Smooth muscle cell (in vitro differentiated cells): ENCODE measurements at regions not wholly inside any gene's neighbourhood (a gene's known extent, or its start where the extent isn't known, plus 50 kb on each side); places are given as distances from the start of the nearest gene placed in this dataset.
"Not testable (repeated sequence)": the region's sequence is repeated elsewhere in the genome, so short reads cannot be mapped to it uniquely, and the experiment has no call there.

Experiments used
- DNase-seq: peaks from one replicate; lab custom pipeline; 2025; ENCODE audit not compliant: unreplicated experiment; lab: John Stamatoyannopoulos, UW
- H2AFZ ChIP-seq: fragments of 200-600 bp; sonication (generic); 2 replicates; pipeline ENCODE4 v1.6.0; 2016; ENCODE audit warnings: antibody characterized with exemption, low read depth, mild to moderate bottlenecking
- H3F3A ChIP-seq: fragments of 200-600 bp; sonication (generic); 2 replicates; pipeline ENCODE4 v1.6.0; 2017; ENCODE audit warnings: antibody characterized with exemption, low read depth
- H3K27ac ChIP-seq: fragments of 200-600 bp; sonication (generic); 2 replicates; pipeline ENCODE4 v1.5.1; 2016; ENCODE audit warnings: low read depth, mild to moderate bottlenecking
- H3K27me3 ChIP-seq: fragments of 200-600 bp; sonication (generic); 2 replicates; pipeline ENCODE4 v1.6.1; 2016; ENCODE audit warnings: low read depth, mild to moderate bottlenecking
- H3K36me3 ChIP-seq: fragments of 200-600 bp; sonication (generic); 2 replicates; pipeline ENCODE4 v1.5.1; 2016; ENCODE audit warnings: low read depth
- H3K4me1 ChIP-seq: fragments of 200-600 bp; sonication (generic); 2 replicates; pipeline ENCODE4 v1.5.1; 2016; ENCODE audit warnings: low read depth
- H3K4me2 ChIP-seq: fragments of 200-600 bp; sonication (generic); 2 replicates; pipeline ENCODE4 v1.6.0; 2016; ENCODE audit warnings: mild to moderate bottlenecking
- H3K4me3 ChIP-seq: fragments of 200-600 bp; sonication (generic); 2 replicates; pipeline ENCODE4 v1.5.1; 2016; ENCODE audit warnings: mild to moderate bottlenecking
- H3K79me2 ChIP-seq: fragments of 200-600 bp; sonication (generic); 2 replicates; pipeline ENCODE4 v1.6.0; 2016; ENCODE audit warnings: low read depth, mild to moderate bottlenecking
- H3K9ac ChIP-seq: fragments of 200-600 bp; sonication (generic); 2 replicates; pipeline ENCODE4 v1.6.0; 2016; ENCODE audit warnings: low read depth
- H3K9me3 ChIP-seq: fragments of 200-600 bp; sonication (generic); replicated peaks from 2 replicates; pipeline ENCODE4 v1.5.1; 2016; ENCODE audit warnings: low read depth
- H4K20me1 ChIP-seq: fragments of 200-600 bp; sonication (generic); 2 replicates; pipeline ENCODE4 v1.6.0; 2016; ENCODE audit warnings: low read depth
- WGBS: methylation state at CpG from one replicate; pipeline ENCODE4 v1.1.7; 2016; ENCODE audit warnings: low lambda C conversion rate; 5-methylcytosine and 5-hydroxymethylcytosine counted together
- TF ChIP-seq, protein P1 (sequence below): fragments of 200-600 bp; sonication (generic); IDR thresholded peaks from 2 replicates; pipeline ENCODE4 v1.5.1; 2017; ENCODE audit warnings: borderline replicate concordance, mild to moderate bottlenecking, antibody characterized with exemption; ENCODE audit not compliant: insufficient read depth, poor library complexity, severe bottlenecking

DNA sequence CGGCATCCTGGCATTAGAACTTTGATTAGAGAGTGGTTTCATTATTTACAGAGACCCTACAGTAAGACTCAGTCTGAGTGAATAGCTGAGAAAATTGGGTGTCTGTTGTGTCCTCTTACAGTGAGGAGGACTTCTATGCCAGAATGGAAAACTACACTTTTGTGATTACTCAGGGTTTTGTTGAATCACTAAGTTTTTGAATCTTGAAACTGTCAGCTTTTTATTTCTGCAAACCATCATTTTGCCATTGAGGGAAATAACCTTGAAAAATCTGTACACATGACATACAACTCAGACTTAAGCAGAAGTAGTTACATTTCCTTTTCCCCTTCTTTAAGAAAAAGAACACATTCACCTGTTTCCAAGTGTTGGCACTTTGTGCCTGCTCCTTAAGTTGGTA is 117.6 kb upstream of the RASGEF1B start:
- no peaks in the 10 kb centered on the region for H3K36me3 ChIP-seq
- no peak overlapping the region for H2AFZ ChIP-seq
- H3K27me3 ChIP-seq, result no peaks in the 10 kb centered on the region
- no peaks in the 10 kb centered on the region for H3K79me2 ChIP-seq
- H3K4me1 ChIP-seq, result no peaks in the 10 kb centered on the region
- no peak overlapping the region for H3K4me2 ChIP-seq
- DNase-seq, result no peak
- WGBS, result 96% methylated on average over 1 of the region's 1 CpG
- no peak overlapping the region for H3K9ac ChIP-seq
- no peak overlapping the region for H3K27ac ChIP-seq
- no peaks in the 10 kb centered on the region for H3F3A ChIP-seq
- TF ChIP-seq, protein P1, sequence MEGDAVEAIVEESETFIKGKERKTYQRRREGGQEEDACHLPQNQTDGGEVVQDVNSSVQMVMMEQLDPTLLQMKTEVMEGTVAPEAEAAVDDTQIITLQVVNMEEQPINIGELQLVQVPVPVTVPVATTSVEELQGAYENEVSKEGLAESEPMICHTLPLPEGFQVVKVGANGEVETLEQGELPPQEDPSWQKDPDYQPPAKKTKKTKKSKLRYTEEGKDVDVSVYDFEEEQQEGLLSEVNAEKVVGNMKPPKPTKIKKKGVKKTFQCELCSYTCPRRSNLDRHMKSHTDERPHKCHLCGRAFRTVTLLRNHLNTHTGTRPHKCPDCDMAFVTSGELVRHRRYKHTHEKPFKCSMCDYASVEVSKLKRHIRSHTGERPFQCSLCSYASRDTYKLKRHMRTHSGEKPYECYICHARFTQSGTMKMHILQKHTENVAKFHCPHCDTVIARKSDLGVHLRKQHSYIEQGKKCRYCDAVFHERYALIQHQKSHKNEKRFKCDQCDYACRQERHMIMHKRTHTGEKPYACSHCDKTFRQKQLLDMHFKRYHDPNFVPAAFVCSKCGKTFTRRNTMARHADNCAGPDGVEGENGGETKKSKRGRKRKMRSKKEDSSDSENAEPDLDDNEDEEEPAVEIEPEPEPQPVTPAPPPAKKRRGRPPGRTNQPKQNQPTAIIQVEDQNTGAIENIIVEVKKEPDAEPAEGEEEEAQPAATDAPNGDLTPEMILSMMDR, result no peak
- no peak overlapping the region for H3K4me3 ChIP-seq
- no peaks in the 10 kb centered on the region for H4K20me1 ChIP-seq
- no peaks in the 10 kb centered on the region for H3K9me3 ChIP-seq

DNA sequence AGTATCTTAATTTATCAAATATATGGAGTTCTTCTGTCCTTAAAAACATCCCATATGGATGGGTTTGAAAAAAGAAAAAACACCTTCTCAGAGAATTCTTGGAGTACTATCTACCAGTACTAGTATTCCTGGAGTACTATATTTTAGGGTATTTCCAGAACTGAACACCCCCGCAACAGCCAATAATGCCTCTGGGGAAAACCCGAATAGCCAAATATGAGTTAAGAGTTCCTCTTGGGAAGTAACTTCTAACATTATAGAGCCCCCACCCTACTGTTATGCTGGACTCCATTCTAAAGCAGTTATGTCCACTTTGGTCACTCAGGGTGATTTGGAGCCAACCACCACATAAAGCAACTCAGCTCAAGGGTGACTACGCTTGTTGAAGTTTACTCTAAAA is 115.0 kb upstream of the RASGEF1B start:
- H3K4me3 ChIP-seq, result no peak overlapping the region
- H3K79me2 ChIP-seq, result no peaks in the 10 kb centered on the region
- DNase-seq, result no peak
- no peaks in the 10 kb centered on the region for H3K27me3 ChIP-seq
- H2AFZ ChIP-seq, result no peak overlapping the region
- H3K9ac ChIP-seq, result no peak overlapping the region
- H3K36me3 ChIP-seq, result no peaks in the 10 kb centered on the region
- H3K4me1 ChIP-seq, result no peaks in the 10 kb centered on the region
- H3K27ac ChIP-seq, result no peak overlapping the region
- H3K4me2 ChIP-seq, result no peak overlapping the region
- 93% methylated on average over 3 of the region's 3 CpGs for WGBS
- no peaks in the 10 kb centered on the region for H3K9me3 ChIP-seq
- H3F3A ChIP-seq, result no peaks in the 10 kb centered on the region
- TF ChIP-seq, protein P1, result no peak
- no peaks in the 10 kb centered on the region for H4K20me1 ChIP-seq

DNA sequence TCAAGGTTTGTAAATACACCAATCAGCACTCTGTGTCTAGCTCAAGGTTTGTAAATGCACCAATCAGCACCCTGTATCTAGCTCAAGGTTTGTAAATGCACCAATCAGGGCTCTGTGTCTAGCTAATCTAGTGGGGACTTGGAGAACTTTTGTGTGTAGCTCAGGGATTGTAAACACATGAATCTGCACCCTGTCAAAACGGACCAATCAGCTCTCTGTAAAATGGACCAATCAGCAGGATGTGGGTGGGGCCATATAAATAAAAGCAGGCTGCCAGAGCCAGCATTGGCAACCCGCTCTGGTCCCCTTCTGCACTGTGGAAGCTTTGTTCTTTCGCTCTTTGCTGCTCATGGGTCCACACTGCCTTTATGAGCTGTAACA is 109.3 kb upstream of the RASGEF1B start:
- not testable (repeated sequence) for H3K36me3 ChIP-seq, H3F3A ChIP-seq, H3K27me3 ChIP-seq, H3K4me1 ChIP-seq, DNase-seq, H3K9ac ChIP-seq, H2AFZ ChIP-seq, H3K27ac ChIP-seq, H4K20me1 ChIP-seq, H3K4me3 ChIP-seq, H3K9me3 ChIP-seq, H3K4me2 ChIP-seq, H3K79me2 ChIP-seq
- 87% methylated on average over 3 of the region's 3 CpGs for WGBS

DNA sequence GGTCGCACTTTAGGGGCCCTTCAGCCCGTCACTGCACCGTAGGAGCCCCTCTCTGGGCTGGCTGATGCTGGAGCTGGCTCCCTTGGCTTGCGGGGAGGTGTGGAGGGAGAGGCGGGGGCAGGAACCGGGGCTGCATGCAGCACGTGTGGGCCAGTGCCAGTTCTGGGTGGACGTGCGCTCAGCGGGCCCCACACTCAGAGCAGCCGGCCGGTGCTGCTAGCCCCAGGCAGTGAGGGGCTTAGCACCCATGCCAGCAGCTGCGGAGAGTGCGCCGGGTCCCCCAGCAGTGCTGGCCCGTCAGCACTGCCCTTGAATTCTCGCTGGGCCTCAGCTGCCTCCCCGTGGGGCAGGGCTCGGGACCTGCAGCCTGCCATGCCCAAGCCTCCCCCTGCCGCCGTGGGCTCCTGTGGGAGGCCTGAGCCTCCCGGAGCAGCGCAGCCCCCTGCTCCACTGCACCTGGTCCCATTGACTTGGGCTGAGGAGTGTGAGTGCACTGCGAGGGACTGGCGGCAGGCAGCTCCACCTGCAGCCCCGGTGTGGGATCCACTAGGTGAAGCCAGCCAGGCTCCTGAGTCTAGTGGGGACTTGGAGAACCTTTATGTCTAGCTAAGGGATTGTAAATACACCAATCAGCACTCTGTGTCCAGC is 108.8 kb upstream of the RASGEF1B start:
- no peak overlapping the region for H3K4me3 ChIP-seq
- no peaks in the 10 kb centered on the region for H3F3A ChIP-seq
- DNase-seq, result no peak
- no peak overlapping the region for H2AFZ ChIP-seq
- no peaks in the 10 kb centered on the region for H3K4me1 ChIP-seq
- H4K20me1 ChIP-seq, result no peaks in the 10 kb centered on the region
- H3K9me3 ChIP-seq, result no peaks in the 10 kb centered on the region
- no peak overlapping the region for H3K27ac ChIP-seq
- H3K36me3 ChIP-seq, result no peaks in the 10 kb centered on the region
- H3K4me2 ChIP-seq, result no peak overlapping the region
- no peaks in the 10 kb centered on the region for H3K27me3 ChIP-seq
- H3K79me2 ChIP-seq, result no peaks in the 10 kb centered on the region
- TF ChIP-seq, protein P1, result no peak
- 97% methylated on average over 26 of the region's 26 CpGs for WGBS
- no peak overlapping the region for H3K9ac ChIP-seq
